ENCODE measurements at regions not wholly inside any gene's neighbourhood (a gene's known extent, or its start where the extent isn't known, plus 50 kb on each side); places are given as distances from the start of the nearest gene placed in this dataset.

DNA sequence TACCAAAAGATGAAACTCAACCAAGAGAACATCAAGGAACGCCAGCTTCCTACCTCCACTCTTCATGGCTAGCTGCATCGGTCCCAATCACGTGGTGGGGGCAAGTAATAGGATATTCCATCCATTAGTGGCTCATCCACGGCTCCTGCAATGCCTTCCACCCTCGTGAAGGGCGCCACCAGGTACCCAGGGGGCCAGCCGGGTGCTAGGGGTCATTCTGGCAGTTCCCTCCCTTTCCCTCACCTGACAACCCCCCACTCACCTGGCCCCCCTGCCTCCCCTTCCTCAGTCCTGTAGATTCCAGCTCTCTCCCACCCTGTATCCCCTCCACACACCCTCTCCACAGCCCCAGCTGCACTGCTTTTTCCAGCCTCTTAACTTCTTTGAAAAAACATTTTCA, 161.9 kb downstream of the URI1 start:
- Histone ChIP-seq H3K14ac (ENCODE audit: insufficient read length) (no peak overlapping the region), H4K8ac (ENCODE audit: extremely low read depth, insufficient read depth, low read length) (no peak overlapping the region), H3K18ac (ENCODE audit: extremely low read depth, low read length) (no peak overlapping the region), H3K27ac (ENCODE audit: low read depth, low read length) (no peak overlapping the region), H3K4me3 (ENCODE audit: extremely low read depth in 1 of 4, insufficient read depth in 2 of 4, low read depth in 3 of 4, low read length in 4 of 4) (no peak overlapping the region), H4K5ac (ENCODE audit: insufficient read length, low read depth, low read length) (no peak overlapping the region), H3K56ac (replicated peaks; ENCODE audit: insufficient read length, low read depth, low read length) (no peak overlapping the region), H3K9me3 (ENCODE audit: insufficient read depth in 2 of 2, low read depth in 1 of 2, low read length in 1 of 2) (no peaks in the 10 kb centered on the region), H3K23ac (ENCODE audit: insufficient read length) (no peak overlapping the region), H4K20me1 (replicated peaks in 1 of 2; ENCODE audit: control insufficient read depth in 1 of 2, insufficient read depth in 2 of 2, low read length in 2 of 2) (no peaks in the 10 kb centered on the region), H2AK5ac (ENCODE audit: low read depth, low read length) (no peak overlapping the region), H3K4ac (replicated peaks; ENCODE audit: insufficient read length, low read depth, low read length) (no peak overlapping the region), H2BK12ac (ENCODE audit: low read depth, low read length) (no peak overlapping the region), H2BK20ac (ENCODE audit: low read length) (no peak overlapping the region), H2BK15ac (ENCODE audit: low read length) (no peak overlapping the region), H3K4me2 (ENCODE audit: insufficient read depth in 1 of 2, low read depth in 2 of 2, low read length in 2 of 2) (no peak overlapping the region), H3K27me3 (replicated peaks in 1 of 4; ENCODE audit: control insufficient read depth in 3 of 4, extremely low read depth in 1 of 4, insufficient read depth in 3 of 4, low read length in 3 of 4) (no peaks in the 10 kb centered on the region), H3K9ac (replicated peaks in 1 of 4; ENCODE audit: extremely low read depth in 1 of 4, low read depth in 3 of 4, low read length in 3 of 4) (no peak overlapping the region), H2BK5ac (ENCODE audit: low read depth, low read length) (no peak overlapping the region), H3K79me2 (ENCODE audit: control insufficient read depth in 1 of 2, insufficient read depth in 2 of 2, low read length in 2 of 2) (no peaks in the 10 kb centered on the region), H4K91ac (replicated peaks; ENCODE audit: insufficient read length, low read length) (no peak overlapping the region), H3K4me1 (replicated peaks in 1 of 4; ENCODE audit: control insufficient read depth in 3 of 4, insufficient read depth in 4 of 4, low read length in 3 of 4) (no peaks in the 10 kb centered on the region; a peak in 1 of 7 replicates), H3K79me1 (ENCODE audit: low read depth, low read length) (no peaks in the 10 kb centered on the region), H3K23me2 (ENCODE audit: low read depth, low read length) (no peaks in the 10 kb centered on the region), H2AFZ (ENCODE audit: low read length) (no peak overlapping the region), H2BK120ac (replicated peaks; ENCODE audit: low read depth, low read length) (no peak overlapping the region), H3K36me3 (ENCODE audit: control insufficient read depth in 2 of 4, insufficient read depth in 4 of 4, low read length in 3 of 4) (no peaks in the 10 kb centered on the region)
- DNase-seq (ENCODE audit: low read depth in 1 of 2, low spot score in 2 of 2) = no peak
- ChIA-PET POLR2A (ENCODE audit: partially characterized antibody) (no interaction called here), CTCF (ENCODE audit: partially characterized antibody) (interaction anchor here (0.6 to 0.9 kb wide), 2 partner anchors 47 to 1271 kb away, joined by 3 to 5 read pairs; no protein-coding TSS in a partner anchor)
- TF ChIP-seq, protein P1, sequence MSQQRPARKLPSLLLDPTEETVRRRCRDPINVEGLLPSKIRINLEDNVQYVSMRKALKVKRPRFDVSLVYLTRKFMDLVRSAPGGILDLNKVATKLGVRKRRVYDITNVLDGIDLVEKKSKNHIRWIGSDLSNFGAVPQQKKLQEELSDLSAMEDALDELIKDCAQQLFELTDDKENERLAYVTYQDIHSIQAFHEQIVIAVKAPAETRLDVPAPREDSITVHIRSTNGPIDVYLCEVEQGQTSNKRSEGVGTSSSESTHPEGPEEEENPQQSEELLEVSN (IDR thresholded peaks at IDR 0.05) = no peak
- TF ChIP-seq, protein P2, sequence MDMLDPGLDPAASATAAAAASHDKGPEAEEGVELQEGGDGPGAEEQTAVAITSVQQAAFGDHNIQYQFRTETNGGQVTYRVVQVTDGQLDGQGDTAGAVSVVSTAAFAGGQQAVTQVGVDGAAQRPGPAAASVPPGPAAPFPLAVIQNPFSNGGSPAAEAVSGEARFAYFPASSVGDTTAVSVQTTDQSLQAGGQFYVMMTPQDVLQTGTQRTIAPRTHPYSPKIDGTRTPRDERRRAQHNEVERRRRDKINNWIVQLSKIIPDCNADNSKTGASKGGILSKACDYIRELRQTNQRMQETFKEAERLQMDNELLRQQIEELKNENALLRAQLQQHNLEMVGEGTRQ (IDR thresholded peaks at IDR 0.05; ENCODE audit: low read length) = no peak
- WGBS, 2 experiments (ENCODE audit: extremely low coverage in 1 of 2, insufficient coverage in 1 of 2, insufficient read length in 1 of 2, insufficient replicate concordance in 2 of 2, low coverage in 1 of 2, low lambda C conversion rate in 2 of 2, missing lambda C conversion rate in 1 of 2) = 81% methylated on average over 6 of the region's 7 CpGs; no CpG with 5 or more reads in 1 of the 2 experiments
- no peak for FAIRE-seq

All from H1 (cell line).